ENCODE measurements at regions not wholly inside any gene's neighbourhood (a gene's known extent, or its start where the extent isn't known, plus 50 kb on each side); places are given as distances from the start of the nearest gene placed in this dataset.
A peak's percentile ranks its signal among the peaks of the same experiment; 100 is the strongest.

DNA sequence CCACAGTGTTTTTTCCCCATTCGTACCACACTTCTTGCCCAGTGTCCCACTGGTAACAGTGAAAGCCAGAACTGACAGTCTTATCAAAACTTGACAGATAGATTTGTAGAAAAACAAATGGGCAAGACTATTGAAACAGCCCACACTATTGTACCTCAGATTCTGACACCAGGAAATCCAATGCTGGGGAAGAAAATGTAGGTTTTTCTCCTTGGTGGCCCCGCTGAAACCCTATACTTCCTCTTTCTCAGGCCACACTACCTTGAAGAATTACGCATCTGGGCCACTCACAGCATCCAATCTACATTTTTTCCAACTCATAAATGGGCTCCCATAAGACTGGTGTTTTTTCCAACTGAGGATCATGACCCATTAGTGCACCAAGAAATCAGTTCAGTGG, 90.9 kb upstream of the HDDC2 start:
- no peak overlapping the region for H3K27ac ChIP-seq (ENCODE audit: low read length)
- peak; percentile 45 for DNase-seq

DNA sequence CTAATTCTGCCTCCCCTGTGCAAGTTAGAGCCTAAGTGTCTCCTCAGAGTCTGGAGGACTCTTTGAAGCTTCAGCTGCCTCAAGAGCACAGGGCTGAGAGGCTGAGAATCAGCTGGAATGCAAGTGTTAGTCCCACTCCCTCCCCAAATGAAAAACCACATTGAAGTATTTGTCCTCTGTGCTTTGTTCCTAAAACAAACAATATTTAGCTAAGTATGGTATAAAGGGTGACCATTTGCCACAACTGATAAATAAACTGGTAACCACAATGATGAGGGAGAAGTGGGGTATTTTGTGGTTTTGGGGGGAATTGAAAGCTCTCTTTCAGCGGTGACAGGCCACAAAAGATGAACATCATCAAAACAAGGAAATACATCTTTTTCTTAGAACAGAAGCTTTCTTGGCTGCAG, 91.7 kb upstream of the HDDC2 start:
- H3K9me2 ChIP-seq (replicated peaks; ENCODE audit: insufficient read depth, low read length), result no peaks in the 10 kb centered on the region
- H4K20me1 ChIP-seq (ENCODE audit: insufficient read depth, low read depth, low read length), result no peaks in the 10 kb centered on the region
- H3K27me3 ChIP-seq (ENCODE audit: low read length), result no peaks in the 10 kb centered on the region
- no peaks in the 10 kb centered on the region for H3K9me3 ChIP-seq (ENCODE audit: low read length)
- no peak overlapping the region for H2AFZ ChIP-seq (ENCODE audit: low read length)
- no peak overlapping the region for H3K9ac ChIP-seq (ENCODE audit: low read length)
- no peak overlapping the region for H3K27ac ChIP-seq (ENCODE audit: low read length)
- H3K4me3 ChIP-seq (ENCODE audit: low read length), result no peak overlapping the region
- H3K79me2 ChIP-seq (ENCODE audit: low read length), result no peaks in the 10 kb centered on the region
- peaks cover 6% of the 10 kb centered on the region for H3K4me1 ChIP-seq (ENCODE audit: low read length)
- DNase-seq, result no peak
- H3K4me2 ChIP-seq (ENCODE audit: low read depth, low read length, poor library complexity, severe bottlenecking), result no peak overlapping the region
- H3K36me3 ChIP-seq (ENCODE audit: insufficient read depth, low read length), result no peaks in the 10 kb centered on the region

More for the DNA sequence above, 90.9 kb upstream of the HDDC2 start:
- no peak overlapping the region for H3K4me3 ChIP-seq (ENCODE audit: low read length)
- H4K20me1 ChIP-seq (ENCODE audit: insufficient read depth, low read depth, low read length), result no peaks in the 10 kb centered on the region
- H2AFZ ChIP-seq (ENCODE audit: low read length), result no peak overlapping the region
- no peaks in the 10 kb centered on the region for H3K79me2 ChIP-seq (ENCODE audit: low read length)
- no peaks in the 10 kb centered on the region for H3K27me3 ChIP-seq (ENCODE audit: low read length)
- H3K4me2 ChIP-seq (ENCODE audit: low read depth, low read length, poor library complexity, severe bottlenecking), result no peak overlapping the region
- no peaks in the 10 kb centered on the region for H3K36me3 ChIP-seq (ENCODE audit: insufficient read depth, low read length)
- no peaks in the 10 kb centered on the region for H3K9me3 ChIP-seq (ENCODE audit: low read length)
- no peak overlapping the region for H3K9ac ChIP-seq (ENCODE audit: low read length)
- H3K9me2 ChIP-seq (replicated peaks; ENCODE audit: insufficient read depth, low read length), result no peaks in the 10 kb centered on the region
- peaks cover 6% of the 10 kb centered on the region for H3K4me1 ChIP-seq (ENCODE audit: low read length)

DNA sequence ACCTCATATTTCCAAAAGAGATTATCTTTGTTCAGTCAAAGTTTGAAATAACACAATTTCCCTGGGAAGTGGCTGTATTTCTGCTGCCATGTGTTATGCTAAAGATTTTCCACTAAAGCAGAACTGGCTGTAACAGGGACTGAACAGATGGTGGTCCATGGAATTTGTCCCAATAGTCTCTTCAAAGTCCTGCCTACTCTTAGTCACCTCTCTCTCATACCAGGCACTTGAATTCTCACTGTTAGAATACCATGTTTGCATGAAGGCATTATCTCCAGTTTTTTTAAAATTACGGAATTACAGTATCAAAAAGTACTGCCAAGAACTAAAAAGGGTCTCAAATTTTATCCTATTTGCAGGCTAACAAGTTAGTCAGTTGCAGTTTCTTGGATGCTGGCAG, 105.0 kb upstream of the HDDC2 start:
- no peak overlapping the region for H3K4me3 ChIP-seq (ENCODE audit: low read length)
- H3K4me1 ChIP-seq (ENCODE audit: low read length), result no peaks in the 10 kb centered on the region
- H3K79me2 ChIP-seq (ENCODE audit: low read length), result no peaks in the 10 kb centered on the region
- no peaks in the 10 kb centered on the region for H3K27me3 ChIP-seq (ENCODE audit: low read length)
- H3K36me3 ChIP-seq (ENCODE audit: insufficient read depth, low read length), result no peaks in the 10 kb centered on the region
- H4K20me1 ChIP-seq (ENCODE audit: insufficient read depth, low read depth, low read length), result no peaks in the 10 kb centered on the region
- H3K9me2 ChIP-seq (replicated peaks; ENCODE audit: insufficient read depth, low read length), result no peaks in the 10 kb centered on the region
- H3K9me3 ChIP-seq (ENCODE audit: low read length), result no peaks in the 10 kb centered on the region
- H3K9ac ChIP-seq (ENCODE audit: low read length), result no peak overlapping the region
- no peak overlapping the region for H3K4me2 ChIP-seq (ENCODE audit: low read depth, low read length, poor library complexity, severe bottlenecking)
- H2AFZ ChIP-seq (ENCODE audit: low read length), result no peak overlapping the region
- H3K27ac ChIP-seq (ENCODE audit: low read length), result no peak overlapping the region
- no peak for DNase-seq

GRCh38 chr6:125414507-125414906, 112.7 kb upstream of the HDDC2 start:
- no peaks in the 10 kb centered on the region; the same call in 1 of the 2 replicates for H3K9me2 ChIP-seq (replicated peaks; ENCODE audit: insufficient read depth, low read length)
- no peaks in the 10 kb centered on the region for H4K20me1 ChIP-seq (ENCODE audit: insufficient read depth, low read depth, low read length)
- no peak for DNase-seq
- no peaks in the 10 kb centered on the region for H3K27me3 ChIP-seq (ENCODE audit: low read length)
- no peak overlapping the region for H3K9ac ChIP-seq (ENCODE audit: low read length)
- H3K36me3 ChIP-seq (ENCODE audit: insufficient read depth, low read length), result no peaks in the 10 kb centered on the region
- no peak overlapping the region for H3K27ac ChIP-seq (ENCODE audit: low read length)
- no peak overlapping the region for H2AFZ ChIP-seq (ENCODE audit: low read length)
- no peak overlapping the region for H3K4me3 ChIP-seq (ENCODE audit: low read length)
- H3K4me2 ChIP-seq (ENCODE audit: low read depth, low read length, poor library complexity, severe bottlenecking), result no peak overlapping the region
- no peaks in the 10 kb centered on the region for H3K79me2 ChIP-seq (ENCODE audit: low read length)
- no peaks in the 10 kb centered on the region for H3K9me3 ChIP-seq (ENCODE audit: low read length)
- H3K4me1 ChIP-seq (ENCODE audit: low read length), result no peaks in the 10 kb centered on the region

GRCh38 chr6:125415913-125416312, 114.1 kb upstream of the HDDC2 start:
- Histone ChIP-seq H3K4me2 (ENCODE audit: low read depth, low read length, poor library complexity, severe bottlenecking) (no peak overlapping the region), H3K9me2 (replicated peaks; ENCODE audit: insufficient read depth, low read length) (no peaks in the 10 kb centered on the region; the same call in 1 of the 2 replicates), H3K4me3 (ENCODE audit: low read length) (no peak overlapping the region), H3K79me2 (ENCODE audit: low read length) (no peaks in the 10 kb centered on the region), H3K9me3 (ENCODE audit: low read length) (no peaks in the 10 kb centered on the region), H3K36me3 (ENCODE audit: insufficient read depth, low read length) (no peaks in the 10 kb centered on the region), H4K20me1 (ENCODE audit: insufficient read depth, low read depth, low read length) (no peaks in the 10 kb centered on the region), H3K9ac (ENCODE audit: low read length) (no peak overlapping the region), H3K27me3 (ENCODE audit: low read length) (no peaks in the 10 kb centered on the region), H3K4me1 (ENCODE audit: low read length) (no peaks in the 10 kb centered on the region), H2AFZ (ENCODE audit: low read length) (no peak overlapping the region), H3K27ac (ENCODE audit: low read length) (no peak overlapping the region)
- DNase-seq, result no peak

DNA sequence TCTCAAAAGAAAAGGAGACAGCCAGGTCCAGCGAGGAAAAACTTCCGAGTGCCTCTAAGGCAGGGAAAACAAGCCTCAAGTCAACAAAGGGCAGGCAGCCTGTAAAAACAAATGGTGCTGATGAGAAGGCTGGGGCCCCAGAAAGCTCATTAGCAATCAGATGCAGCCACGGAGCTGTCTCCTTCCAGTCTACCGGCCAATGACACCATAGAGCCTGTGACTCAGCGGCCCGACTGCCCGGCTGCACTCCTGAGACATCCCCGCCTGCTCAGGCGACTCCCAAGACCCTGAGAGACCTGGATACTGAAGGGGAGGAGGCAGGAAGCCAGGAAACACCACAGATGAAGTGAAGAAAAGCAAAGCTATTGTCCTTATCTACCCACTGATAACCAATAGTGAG, 120.1 kb upstream of the HDDC2 start:
- H3K4me1 ChIP-seq (ENCODE audit: low read length), result no peaks in the 10 kb centered on the region
- H3K27me3 ChIP-seq (ENCODE audit: low read length), result no peaks in the 10 kb centered on the region
- H3K79me2 ChIP-seq (ENCODE audit: low read length), result no peaks in the 10 kb centered on the region
- H3K9ac ChIP-seq (ENCODE audit: low read length), result no peak overlapping the region
- H4K20me1 ChIP-seq (ENCODE audit: insufficient read depth, low read depth, low read length), result no peaks in the 10 kb centered on the region
- DNase-seq, result peak; percentile 21
- H3K9me2 ChIP-seq (replicated peaks; ENCODE audit: insufficient read depth, low read length), result no peaks in the 10 kb centered on the region
- no peaks in the 10 kb centered on the region for H3K36me3 ChIP-seq (ENCODE audit: insufficient read depth, low read length)
- H3K9me3 ChIP-seq (ENCODE audit: low read length), result no peaks in the 10 kb centered on the region
- no peak overlapping the region for H3K27ac ChIP-seq (ENCODE audit: low read length)
- no peak overlapping the region for H3K4me2 ChIP-seq (ENCODE audit: low read depth, low read length, poor library complexity, severe bottlenecking)
- no peak overlapping the region for H2AFZ ChIP-seq (ENCODE audit: low read length)
- H3K4me3 ChIP-seq (ENCODE audit: low read length), result no peak overlapping the region

DNA sequence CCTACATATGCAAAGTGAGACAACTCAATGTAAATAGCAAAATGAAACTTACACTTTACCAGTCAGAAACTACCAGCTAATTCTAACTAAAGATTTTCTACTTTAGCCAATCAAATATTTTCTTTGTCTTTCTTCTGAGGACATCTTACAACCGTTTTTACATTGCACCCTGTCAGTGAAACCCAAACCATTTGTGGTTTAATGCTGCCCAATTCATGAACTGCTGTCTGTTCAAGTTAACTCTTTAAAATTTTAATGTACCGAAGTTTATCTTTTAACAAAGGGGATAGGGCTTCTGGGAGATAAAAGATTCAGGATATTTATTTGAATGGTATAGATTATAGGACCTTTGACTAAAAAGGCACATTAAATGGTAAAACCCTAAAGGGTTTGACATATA, 121.3 kb upstream of the HDDC2 start:
- no peaks in the 10 kb centered on the region for H3K27me3 ChIP-seq (ENCODE audit: low read length)
- no peak overlapping the region for H3K4me2 ChIP-seq (ENCODE audit: low read depth, low read length, poor library complexity, severe bottlenecking)
- H3K36me3 ChIP-seq (ENCODE audit: insufficient read depth, low read length), result no peaks in the 10 kb centered on the region
- no peaks in the 10 kb centered on the region for H3K9me3 ChIP-seq (ENCODE audit: low read length)
- H3K9me2 ChIP-seq (replicated peaks; ENCODE audit: insufficient read depth, low read length), result no peaks in the 10 kb centered on the region
- no peak overlapping the region for H3K9ac ChIP-seq (ENCODE audit: low read length)
- no peaks in the 10 kb centered on the region for H3K79me2 ChIP-seq (ENCODE audit: low read length)
- H3K4me3 ChIP-seq (ENCODE audit: low read length), result no peak overlapping the region
- no peak overlapping the region for H3K27ac ChIP-seq (ENCODE audit: low read length)
- no peaks in the 10 kb centered on the region for H4K20me1 ChIP-seq (ENCODE audit: insufficient read depth, low read depth, low read length)
- no peak overlapping the region for H2AFZ ChIP-seq (ENCODE audit: low read length)
- DNase-seq, result no peak
- no peaks in the 10 kb centered on the region for H3K4me1 ChIP-seq (ENCODE audit: low read length)

- H3K9ac ChIP-seq (ENCODE audit: low read length), result no peak overlapping the region
- H3K9me3 ChIP-seq (ENCODE audit: low read length), result no peaks in the 10 kb centered on the region
- H3K36me3 ChIP-seq (ENCODE audit: insufficient read depth, low read length), result no peaks in the 10 kb centered on the region
- H3K9me2 ChIP-seq (replicated peaks; ENCODE audit: insufficient read depth, low read length), result no peaks in the 10 kb centered on the region
- H4K20me1 ChIP-seq (ENCODE audit: insufficient read depth, low read depth, low read length), result no peaks in the 10 kb centered on the region
- H3K4me2 ChIP-seq (ENCODE audit: low read depth, low read length, poor library complexity, severe bottlenecking), result no peak overlapping the region
- H3K27ac ChIP-seq (ENCODE audit: low read length), result no peak overlapping the region
- H3K4me3 ChIP-seq (ENCODE audit: low read length), result no peak overlapping the region
- no peaks in the 10 kb centered on the region for H3K4me1 ChIP-seq (ENCODE audit: low read length)
- H3K79me2 ChIP-seq (ENCODE audit: low read length), result no peaks in the 10 kb centered on the region
- no peak for DNase-seq
- H3K27me3 ChIP-seq (ENCODE audit: low read length), result no peaks in the 10 kb centered on the region
- no peak overlapping the region for H2AFZ ChIP-seq (ENCODE audit: low read length)
These were observed 130.2 kb upstream of the HDDC2 start for GRCh38 chr6:125431971-125432370.

- no peaks in the 10 kb centered on the region for H3K4me1 ChIP-seq (ENCODE audit: low read length)
- H3K27me3 ChIP-seq (ENCODE audit: low read length), result no peaks in the 10 kb centered on the region
- no peaks in the 10 kb centered on the region for H4K20me1 ChIP-seq (ENCODE audit: insufficient read depth, low read depth, low read length)
- H2AFZ ChIP-seq (ENCODE audit: low read length), result no peak overlapping the region
- no peak overlapping the region for H3K9ac ChIP-seq (ENCODE audit: low read length)
- H3K4me3 ChIP-seq (ENCODE audit: low read length), result no peak overlapping the region
- H3K36me3 ChIP-seq (ENCODE audit: insufficient read depth, low read length), result no peaks in the 10 kb centered on the region
- no peaks in the 10 kb centered on the region for H3K9me2 ChIP-seq (replicated peaks; ENCODE audit: insufficient read depth, low read length)
- no peak overlapping the region for H3K4me2 ChIP-seq (ENCODE audit: low read depth, low read length, poor library complexity, severe bottlenecking)
- DNase-seq, result no peak
- H3K79me2 ChIP-seq (ENCODE audit: low read length), result no peaks in the 10 kb centered on the region
- H3K27ac ChIP-seq (ENCODE audit: low read length), result no peak overlapping the region
- no peaks in the 10 kb centered on the region for H3K9me3 ChIP-seq (ENCODE audit: low read length)
These were observed 131.2 kb upstream of the HDDC2 start for GRCh38 chr6:125432963-125433362.

Data from Karpas-422 (cell line).